SK-N-SH treated with all-trans-retinoic acid at 6 μM for 48 hours (cell line): ENCODE measurements at regions not wholly inside any gene's neighbourhood (a gene's known extent, or its start where the extent isn't known, plus 50 kb on each side); places are given as distances from the start of the nearest gene placed in this dataset.

Source experiments
- ATAC-seq: fragments of 200-7000 bp; cut with Tn5 transposase; 3 replicates; pipeline ENCODE4 v1.9.1; 2020; ENCODE audit warnings: mild to moderate bottlenecking, moderate library complexity
- ARNTL ChIP-seq: fragments of 450-650 bp; formaldehyde crosslinking; IDR thresholded peaks from 2 replicates; pipeline ENCODE4 v1.5.0; 2020; ENCODE audit warnings: low read depth, mild to moderate bottlenecking, moderate library complexity, borderline replicate concordance
- BACH2 ChIP-seq: fragments of 250-450 bp; sonication (Bioruptor Pico); IDR thresholded peaks from 2 replicates; pipeline ENCODE4 v1.9.0; 2021; ENCODE audit warnings: mild to moderate bottlenecking, borderline replicate concordance
- CREB5 ChIP-seq: fragments of 250-450 bp; sonication (Bioruptor Pico); IDR thresholded peaks from 2 replicates; pipeline ENCODE4 v1.5.1; 2020; ENCODE audit warnings: low read depth, mild to moderate bottlenecking, moderate library complexity
- CSDC2 ChIP-seq: fragments of 250-450 bp; sonication (Bioruptor Pico); IDR thresholded peaks from 2 replicates; pipeline ENCODE4 v1.5.0; 2020; ENCODE audit warnings: mild to moderate bottlenecking, moderate library complexity
- ESRRG ChIP-seq: fragments of 250-450 bp; sonication (Bioruptor Pico); IDR thresholded peaks from 2 replicates; pipeline ENCODE4 v1.6.1; 2021; ENCODE audit warnings: mild to moderate bottlenecking
- GLIS3 ChIP-seq: fragments of 250-450 bp; sonication (Bioruptor Pico); IDR thresholded peaks from 2 replicates; pipeline ENCODE4 v1.5.0; 2020; ENCODE audit warnings: mild to moderate bottlenecking, moderate library complexity
- ISL1 ChIP-seq: fragments of 250-450 bp; sonication (Bioruptor Pico); IDR thresholded peaks from 2 replicates; pipeline ENCODE4 v2.1.2; 2022; ENCODE audit warnings: mild to moderate bottlenecking, moderate library complexity
- OSR1 ChIP-seq: fragments of 250-450 bp; sonication (Bioruptor Pico); IDR thresholded peaks from 2 replicates; pipeline ENCODE4 v1.8.0; 2022; ENCODE audit warnings: moderate library complexity, mild to moderate bottlenecking, inconsistent platforms
- POU6F1 ChIP-seq: fragments of 250-450 bp; sonication (Bioruptor Pico); IDR thresholded peaks from 2 replicates; pipeline ENCODE4 v1.8.0; 2021; ENCODE audit warnings: low read depth, mild to moderate bottlenecking, moderate library complexity, borderline replicate concordance
- RARB ChIP-seq: fragments of 250-450 bp; sonication (Bioruptor Pico); IDR thresholded peaks from 2 replicates; pipeline ENCODE4 v1.8.0; 2021; ENCODE audit warnings: mild to moderate bottlenecking, moderate library complexity
- SNAI2 ChIP-seq: fragments of 250-450 bp; sonication (Bioruptor Pico); IDR thresholded peaks from 2 replicates; pipeline ENCODE4 v1.5.0; 2020; ENCODE audit warnings: mild to moderate bottlenecking, moderate library complexity
- TCF4 ChIP-seq: fragments of 250-450 bp; sonication (Bioruptor Pico); IDR thresholded peaks from 2 replicates; pipeline ENCODE4 v1.8.0; 2021; ENCODE audit warnings: mild to moderate bottlenecking, moderate library complexity, borderline replicate concordance
- TOX ChIP-seq: fragments of 250-450 bp; sonication (Bioruptor Pico); IDR thresholded peaks from 2 replicates; pipeline ENCODE4 v1.8.0; 2021; ENCODE audit warnings: mild to moderate bottlenecking, moderate library complexity, borderline replicate concordance
- TSHZ2 ChIP-seq: fragments of 250-450 bp; sonication (Bioruptor Pico); IDR thresholded peaks from 2 replicates; pipeline ENCODE4 v1.5.0; 2020; ENCODE audit warnings: mild to moderate bottlenecking, moderate library complexity
- ZC3H10 ChIP-seq: fragments of 250-450 bp; sonication (Bioruptor Pico); IDR thresholded peaks from 2 replicates; pipeline ENCODE4 v1.5.1; 2021; ENCODE audit warnings: mild to moderate bottlenecking, moderate library complexity
- ZFP3 ChIP-seq: fragments of 250-450 bp; sonication (Bioruptor Pico); IDR thresholded peaks from 2 replicates; pipeline ENCODE4 v1.5.0; 2020; ENCODE audit warnings: mild to moderate bottlenecking, moderate library complexity
- ZFP30 ChIP-seq: fragments of 450-650 bp; formaldehyde crosslinking; IDR thresholded peaks from 2 replicates; pipeline ENCODE4 v1.5.0; 2022; ENCODE audit warnings: mild to moderate bottlenecking, moderate library complexity
- ZNF565 ChIP-seq: fragments of 450-650 bp; formaldehyde crosslinking; conservative IDR thresholded peaks from 2 replicates; pipeline ENCODE4 v1.5.0; 2020; ENCODE audit warnings: low read depth, mild to moderate bottlenecking, moderate library complexity
- ZNF70 ChIP-seq: fragments of 450-650 bp; formaldehyde crosslinking; IDR thresholded peaks from 2 replicates; pipeline ENCODE4 v1.5.0; 2020; ENCODE audit warnings: mild to moderate bottlenecking, moderate library complexity
- ZNF8 ChIP-seq: fragments of 450-650 bp; formaldehyde crosslinking; IDR thresholded peaks from 2 replicates; pipeline ENCODE4 v1.5.0; 2020; ENCODE audit warnings: mild to moderate bottlenecking, moderate library complexity
- TF ChIP-seq, protein P1 (sequence below): fragments of 250-450 bp; sonication (Bioruptor Pico); IDR thresholded peaks from 2 replicates; pipeline ENCODE4 v1.5.1; 2021; ENCODE audit warnings: mild to moderate bottlenecking, moderate library complexity
- TF ChIP-seq, protein P2 (sequence below): fragments of 250-450 bp; sonication (Bioruptor Pico); IDR thresholded peaks from 2 replicates; pipeline ENCODE4 v1.8.0; 2020; ENCODE audit warnings: mild to moderate bottlenecking, moderate library complexity, borderline replicate concordance

GRCh38 chr13:87198371-87198770 lies 472.8 kb upstream of the SLITRK5 start:
- TF ChIP-seq POU6F1 (CRISPR knock-in tag) (no peak), RARB (no peak), OSR1 (CRISPR knock-in tag) (no peak), ARNTL (CRISPR knock-in tag) (no peak), ZFP3 (CRISPR knock-in tag) (no peak), CSDC2 (CRISPR knock-in tag) (no peak), ZC3H10 (CRISPR knock-in tag) (no peak), ZFP30 (CRISPR knock-in tag) (no peak), ZNF70 (CRISPR knock-in tag) (no peak), BACH2 (no peak), SNAI2 (CRISPR knock-in tag) (no peak), GLIS3 (CRISPR knock-in tag) (no peak), ZNF8 (CRISPR knock-in tag) (no peak), TCF4 (CRISPR knock-in tag) (no peak), CREB5 (CRISPR knock-in tag) (no peak), TSHZ2 (no peak)
- TF ChIP-seq, protein P1, sequence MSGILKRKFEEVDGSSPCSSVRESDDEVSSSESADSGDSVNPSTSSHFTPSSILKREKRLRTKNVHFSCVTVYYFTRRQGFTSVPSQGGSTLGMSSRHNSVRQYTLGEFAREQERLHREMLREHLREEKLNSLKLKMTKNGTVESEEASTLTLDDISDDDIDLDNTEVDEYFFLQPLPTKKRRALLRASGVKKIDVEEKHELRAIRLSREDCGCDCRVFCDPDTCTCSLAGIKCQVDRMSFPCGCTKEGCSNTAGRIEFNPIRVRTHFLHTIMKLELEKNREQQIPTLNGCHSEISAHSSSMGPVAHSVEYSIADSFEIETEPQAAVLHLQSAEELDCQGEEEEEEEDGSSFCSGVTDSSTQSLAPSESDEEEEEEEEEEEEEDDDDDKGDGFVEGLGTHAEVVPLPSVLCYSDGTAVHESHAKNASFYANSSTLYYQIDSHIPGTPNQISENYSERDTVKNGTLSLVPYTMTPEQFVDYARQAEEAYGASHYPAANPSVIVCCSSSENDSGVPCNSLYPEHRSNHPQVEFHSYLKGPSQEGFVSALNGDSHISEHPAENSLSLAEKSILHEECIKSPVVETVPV: no peak
- TF ChIP-seq, protein P2, sequence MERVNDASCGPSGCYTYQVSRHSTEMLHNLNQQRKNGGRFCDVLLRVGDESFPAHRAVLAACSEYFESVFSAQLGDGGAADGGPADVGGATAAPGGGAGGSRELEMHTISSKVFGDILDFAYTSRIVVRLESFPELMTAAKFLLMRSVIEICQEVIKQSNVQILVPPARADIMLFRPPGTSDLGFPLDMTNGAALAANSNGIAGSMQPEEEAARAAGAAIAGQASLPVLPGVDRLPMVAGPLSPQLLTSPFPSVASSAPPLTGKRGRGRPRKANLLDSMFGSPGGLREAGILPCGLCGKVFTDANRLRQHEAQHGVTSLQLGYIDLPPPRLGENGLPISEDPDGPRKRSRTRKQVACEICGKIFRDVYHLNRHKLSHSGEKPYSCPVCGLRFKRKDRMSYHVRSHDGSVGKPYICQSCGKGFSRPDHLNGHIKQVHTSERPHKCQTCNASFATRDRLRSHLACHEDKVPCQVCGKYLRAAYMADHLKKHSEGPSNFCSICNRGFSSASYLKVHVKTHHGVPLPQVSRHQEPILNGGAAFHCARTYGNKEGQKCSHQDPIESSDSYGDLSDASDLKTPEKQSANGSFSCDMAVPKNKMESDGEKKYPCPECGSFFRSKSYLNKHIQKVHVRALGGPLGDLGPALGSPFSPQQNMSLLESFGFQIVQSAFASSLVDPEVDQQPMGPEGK (CRISPR knock-in tag): no peak
- TF ChIP-seq, all 23 proteins: peak for 0
- ATAC-seq: no peak

GRCh38 chr13:87206708-87207107 lies 464.5 kb upstream of the SLITRK5 start:
- no peak for ATAC-seq
- TF ChIP-seq BACH2 (no peak), OSR1 (CRISPR knock-in tag) (no peak), TCF4 (CRISPR knock-in tag) (no peak), SNAI2 (CRISPR knock-in tag) (no peak), ZFP3 (CRISPR knock-in tag) (no peak), RARB (no peak), ZNF8 (CRISPR knock-in tag) (no peak), ZFP30 (CRISPR knock-in tag) (no peak), ZNF565 (CRISPR knock-in tag) (no peak), ZC3H10 (CRISPR knock-in tag) (no peak), ESRRG (CRISPR knock-in tag) (no peak), CREB5 (CRISPR knock-in tag) (no peak), TOX (CRISPR knock-in tag) (no peak), ISL1 (CRISPR knock-in tag) (no peak), POU6F1 (CRISPR knock-in tag) (no peak), TSHZ2 (no peak), GLIS3 (CRISPR knock-in tag) (no peak)
- TF ChIP-seq, protein P1: no peak
